ENCODE measurements at regions not wholly inside any gene's neighbourhood (a gene's known extent, or its start where the extent isn't known, plus 50 kb on each side); places are given as distances from the start of the nearest gene placed in this dataset.
"Not testable (repeated sequence)": the region's sequence is repeated elsewhere in the genome, so short reads cannot be mapped to it uniquely, and the experiment has no call there.

DNA sequence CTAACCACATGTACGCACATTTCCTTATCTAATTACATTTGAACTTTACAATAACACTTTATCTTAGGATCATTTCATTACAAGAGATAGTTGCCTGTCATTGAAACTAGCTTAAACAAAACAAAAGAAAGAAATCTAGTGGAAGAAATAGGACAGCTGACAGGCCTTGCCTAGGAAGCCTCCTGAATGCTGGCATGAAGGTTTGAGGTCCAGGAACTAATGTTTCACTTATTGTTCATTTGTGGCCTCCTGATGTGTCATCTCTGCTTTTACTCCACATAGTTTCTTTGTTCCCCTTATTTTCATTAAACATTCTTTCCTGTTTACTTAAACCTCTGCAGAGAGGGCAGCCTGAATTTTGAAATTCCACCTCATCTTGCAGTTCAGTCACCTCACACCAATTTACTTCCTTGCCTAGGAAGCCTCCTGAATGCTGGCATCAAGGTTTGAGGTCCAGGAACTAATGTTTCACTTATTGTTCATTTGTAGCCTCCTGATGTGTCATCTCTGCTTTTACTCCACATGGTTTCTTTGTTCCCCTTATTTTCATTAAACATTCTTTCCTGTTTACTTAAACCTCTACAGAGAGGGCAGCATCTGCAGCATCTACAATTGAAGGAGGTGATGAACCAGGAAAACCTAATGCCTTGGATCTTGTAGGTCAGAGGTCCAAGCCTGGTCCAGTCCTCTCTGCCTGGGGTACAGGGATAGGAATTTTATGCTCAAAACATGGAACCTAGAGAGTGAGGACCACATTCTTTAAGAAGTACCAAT is 319.2 kb downstream of the SPATA31A1 start:
- not testable (repeated sequence) for DNase-seq

DNA sequence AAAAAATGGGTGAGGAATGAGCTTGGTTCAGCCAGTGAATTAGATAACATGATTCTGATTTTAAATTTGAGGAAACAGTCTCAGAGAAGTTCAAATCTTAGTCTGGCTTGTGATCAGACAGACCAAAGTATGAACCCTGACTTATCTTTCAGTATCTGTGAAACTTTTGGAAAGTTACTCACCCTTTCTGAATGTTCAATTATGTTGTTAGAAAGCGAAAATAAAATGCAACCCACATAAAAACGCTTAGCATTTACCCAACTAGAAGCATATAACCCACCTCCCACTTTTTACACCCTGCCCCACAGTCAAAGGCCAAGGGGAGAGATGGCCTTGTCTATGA is 319.7 kb downstream of the SPATA31A1 start:
- DNase-seq = not testable (repeated sequence)

DNA sequence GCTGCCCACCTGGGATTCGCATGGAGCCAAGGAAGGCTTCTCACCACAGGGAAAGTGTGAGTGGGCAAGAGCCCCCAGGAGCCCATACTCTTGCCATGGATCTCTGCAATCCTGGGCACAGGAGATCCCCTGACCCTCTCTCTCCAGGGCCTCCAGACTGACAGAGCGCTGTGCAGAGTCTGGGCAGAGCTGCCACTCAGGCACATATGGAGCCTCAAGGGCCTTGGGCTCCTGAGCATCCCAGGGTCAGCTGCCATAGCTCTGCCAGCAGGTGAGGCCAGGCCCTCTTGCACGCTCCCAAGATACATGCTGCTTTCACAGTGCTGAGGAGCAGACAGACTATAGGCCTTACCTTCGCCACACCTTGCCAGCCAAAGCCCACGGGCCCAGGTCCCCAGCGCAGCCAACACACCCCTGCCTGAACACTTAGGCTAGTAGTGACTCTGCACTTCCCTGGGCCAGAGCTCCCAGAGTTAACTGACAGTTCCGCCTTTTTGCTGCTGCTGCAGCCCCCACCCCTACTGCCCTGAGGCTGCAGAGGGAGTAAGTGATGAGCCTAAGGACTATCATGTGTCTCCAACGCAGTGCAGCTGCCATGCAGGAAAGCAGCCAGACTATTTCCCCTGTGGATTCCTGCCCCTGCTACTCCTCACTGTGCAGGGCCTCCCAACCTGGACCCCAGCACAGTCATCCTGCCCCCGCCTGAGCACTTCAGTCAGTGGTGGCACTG is 323.2 kb downstream of the SPATA31A1 start:
- DNase-seq = not testable (repeated sequence)

DNA sequence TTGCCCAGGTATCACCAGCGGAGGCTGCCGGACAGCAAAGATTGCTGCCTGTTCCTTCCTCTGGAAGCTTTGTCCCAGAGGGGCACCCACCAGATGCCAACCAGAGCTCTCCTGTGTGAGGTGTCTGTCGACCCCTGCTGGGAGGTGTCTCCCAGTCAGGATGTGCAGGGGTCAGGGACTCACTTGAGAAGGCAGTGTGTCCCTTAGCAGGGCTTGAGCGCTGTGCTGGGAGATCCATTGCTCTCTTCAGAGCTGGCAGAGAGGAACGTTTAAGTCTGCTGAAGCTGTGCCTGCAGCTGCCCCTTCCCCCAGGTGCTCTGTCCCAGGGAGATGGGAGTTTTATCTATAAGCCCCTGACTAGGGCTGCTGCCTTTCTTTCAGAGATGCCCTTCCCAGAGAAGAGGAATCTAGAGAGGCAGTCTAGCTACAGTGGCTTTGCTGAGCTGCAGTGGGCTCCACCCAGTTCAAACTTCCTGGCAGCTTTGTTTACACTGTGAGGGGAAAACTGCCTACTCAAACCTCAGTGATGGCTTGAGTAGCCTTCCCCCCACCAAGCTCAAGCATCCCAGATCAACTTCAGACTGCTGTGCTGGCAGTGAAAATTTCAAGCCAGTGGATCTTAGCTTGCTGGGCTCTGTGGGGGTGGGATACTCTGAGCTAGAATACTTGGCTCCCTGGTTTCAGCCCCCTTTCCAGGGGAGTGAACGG is 325.4 kb downstream of the SPATA31A1 start:
- DNase-seq = not testable (repeated sequence)

DNA sequence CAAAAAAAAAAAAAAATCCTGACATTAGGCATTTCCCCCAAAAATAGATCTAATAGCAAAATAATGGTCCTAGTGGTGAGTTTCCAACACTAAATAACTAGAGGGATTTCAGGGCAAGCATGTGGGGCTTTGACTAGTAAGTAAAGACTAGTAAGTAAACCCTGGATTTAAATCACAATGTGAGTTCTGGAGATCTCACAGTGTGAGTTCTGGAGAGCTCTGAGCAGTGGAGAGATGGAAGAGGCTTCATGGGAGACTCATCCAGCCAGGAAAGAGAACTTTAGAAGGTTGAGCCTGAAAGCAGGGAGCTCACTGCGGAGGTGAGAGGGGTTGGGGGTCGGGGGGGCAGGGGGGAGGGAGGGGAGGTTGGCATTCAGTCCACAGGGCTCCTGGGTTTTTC is 373.4 kb downstream of the SPATA31A1 start:
- DNase-seq = not testable (repeated sequence)

DNA sequence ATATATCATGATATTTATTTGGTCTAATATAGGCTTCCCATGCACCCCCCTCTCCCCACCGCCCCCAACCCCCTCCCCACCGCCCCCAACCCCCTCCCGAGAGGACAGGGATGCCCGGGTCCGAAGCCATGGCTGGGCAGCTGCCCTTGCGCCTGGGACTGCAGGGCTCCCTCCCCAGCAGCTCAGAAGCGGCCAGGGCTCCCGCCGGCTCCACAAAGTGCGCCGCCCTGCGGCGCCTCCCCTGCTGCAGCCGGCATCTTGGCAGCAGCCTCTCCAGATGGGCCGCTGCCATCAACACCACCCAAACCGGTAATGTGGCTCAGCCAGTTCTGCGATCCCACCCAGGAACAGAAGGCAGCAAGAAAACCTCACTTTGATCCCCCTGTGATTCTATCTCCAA is 389.4 kb downstream of the SPATA31A1 start:
- DNase-seq = not testable (repeated sequence)

DNA sequence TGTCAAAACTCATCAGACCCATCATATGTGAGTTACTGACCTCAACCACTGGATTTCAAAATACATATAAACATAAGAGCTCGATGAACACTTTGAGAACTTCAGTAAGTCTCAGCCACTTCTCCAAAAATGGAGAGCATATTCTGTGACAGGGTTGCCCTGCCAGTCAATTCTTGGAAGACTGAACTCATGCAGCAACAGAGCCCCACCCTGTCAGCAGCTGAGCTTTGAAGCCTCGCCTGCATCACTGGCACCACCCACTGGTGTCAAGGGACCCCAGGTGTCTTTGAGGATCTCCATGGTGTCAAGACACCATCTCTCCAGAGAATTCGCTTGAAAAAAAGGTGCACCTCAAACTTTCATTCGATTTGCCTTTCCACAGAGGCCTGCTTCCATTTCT is 420.1 kb downstream of the SPATA31A1 start:
- DNase-seq = not testable (repeated sequence)

DNA sequence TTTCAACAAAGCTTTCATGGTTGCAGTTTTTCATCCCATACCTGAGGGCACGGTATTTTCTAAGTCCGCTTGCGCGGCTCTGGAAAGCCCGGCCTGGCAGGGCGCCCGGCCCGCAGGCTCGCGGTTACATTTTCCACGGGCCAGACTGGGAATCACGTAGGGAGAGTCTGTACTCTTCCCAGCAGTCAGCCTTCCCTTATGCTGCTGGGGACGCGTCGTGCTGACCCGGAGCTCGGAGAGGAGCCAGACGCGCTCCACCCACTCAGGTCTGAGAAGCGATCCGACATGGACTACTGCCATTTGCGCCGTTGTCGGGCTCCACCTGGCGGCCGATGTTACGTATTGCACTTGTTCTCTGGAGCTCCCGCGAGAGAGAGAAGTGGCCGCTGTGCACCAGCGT is 435.9 kb downstream of the SPATA31A1 start:
- not testable (repeated sequence) for DNase-seq

DNA sequence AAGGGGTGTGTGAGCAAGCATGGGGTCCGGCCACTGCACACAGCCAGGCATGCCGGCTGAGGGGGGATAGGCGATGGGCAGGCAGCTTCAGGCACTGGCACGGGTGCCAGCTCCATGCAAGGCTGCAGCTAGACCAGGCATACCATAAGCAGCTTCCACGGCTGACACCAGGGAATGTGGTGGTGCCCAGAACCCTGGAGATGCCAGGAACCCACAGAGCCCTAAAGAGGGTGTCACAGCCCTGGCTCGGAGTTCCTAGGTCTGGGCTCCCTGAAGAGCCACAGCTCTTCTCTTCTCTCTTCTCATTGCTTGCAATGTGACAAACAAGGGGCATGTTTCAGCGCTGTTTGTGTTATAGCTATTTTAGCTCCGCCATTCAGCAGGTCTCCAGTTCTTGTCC is 442.5 kb downstream of the SPATA31A1 start:
- DNase-seq = not testable (repeated sequence)

DNA sequence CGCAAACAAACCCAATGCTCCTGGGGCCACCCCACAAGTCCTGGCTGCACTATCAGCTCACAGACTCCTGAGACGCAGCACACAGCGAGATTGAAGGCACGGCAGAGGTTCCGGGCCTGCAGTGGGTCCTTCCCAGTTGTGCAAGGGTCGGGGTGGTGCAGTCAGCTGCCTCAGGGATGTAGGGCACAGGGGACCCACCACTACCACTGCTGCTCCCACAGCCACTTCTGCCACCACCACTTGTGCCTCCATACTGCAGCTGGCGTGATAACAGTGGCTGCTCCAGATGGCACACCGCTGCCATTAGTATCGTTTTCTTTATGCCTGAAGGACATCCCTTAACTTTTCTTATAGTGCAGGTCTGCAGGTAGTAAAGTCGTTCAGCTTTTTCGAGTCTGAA is 443.8 kb downstream of the SPATA31A1 start:
- DNase-seq = not testable (repeated sequence)

DNA sequence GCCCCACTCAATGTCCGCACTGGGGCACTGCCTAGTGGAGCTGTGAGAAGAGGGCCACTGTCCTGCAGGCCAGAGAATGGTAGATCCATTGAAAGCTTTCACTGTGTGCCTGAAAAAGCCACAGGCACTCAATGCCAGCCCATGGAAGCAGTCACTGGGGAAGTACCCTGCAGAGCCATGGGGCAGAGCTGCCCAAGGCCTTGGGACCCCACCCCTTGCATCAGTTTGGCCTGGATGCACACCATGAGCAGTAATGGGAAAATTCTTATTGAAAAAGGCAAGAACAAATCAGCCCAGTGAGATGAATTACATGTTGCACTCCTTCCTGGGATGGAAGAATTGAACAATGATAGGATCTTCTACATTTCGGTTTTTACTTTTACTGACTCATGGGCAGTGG is 447.1 kb downstream of the SPATA31A1 start:
- DNase-seq = not testable (repeated sequence)

DNA sequence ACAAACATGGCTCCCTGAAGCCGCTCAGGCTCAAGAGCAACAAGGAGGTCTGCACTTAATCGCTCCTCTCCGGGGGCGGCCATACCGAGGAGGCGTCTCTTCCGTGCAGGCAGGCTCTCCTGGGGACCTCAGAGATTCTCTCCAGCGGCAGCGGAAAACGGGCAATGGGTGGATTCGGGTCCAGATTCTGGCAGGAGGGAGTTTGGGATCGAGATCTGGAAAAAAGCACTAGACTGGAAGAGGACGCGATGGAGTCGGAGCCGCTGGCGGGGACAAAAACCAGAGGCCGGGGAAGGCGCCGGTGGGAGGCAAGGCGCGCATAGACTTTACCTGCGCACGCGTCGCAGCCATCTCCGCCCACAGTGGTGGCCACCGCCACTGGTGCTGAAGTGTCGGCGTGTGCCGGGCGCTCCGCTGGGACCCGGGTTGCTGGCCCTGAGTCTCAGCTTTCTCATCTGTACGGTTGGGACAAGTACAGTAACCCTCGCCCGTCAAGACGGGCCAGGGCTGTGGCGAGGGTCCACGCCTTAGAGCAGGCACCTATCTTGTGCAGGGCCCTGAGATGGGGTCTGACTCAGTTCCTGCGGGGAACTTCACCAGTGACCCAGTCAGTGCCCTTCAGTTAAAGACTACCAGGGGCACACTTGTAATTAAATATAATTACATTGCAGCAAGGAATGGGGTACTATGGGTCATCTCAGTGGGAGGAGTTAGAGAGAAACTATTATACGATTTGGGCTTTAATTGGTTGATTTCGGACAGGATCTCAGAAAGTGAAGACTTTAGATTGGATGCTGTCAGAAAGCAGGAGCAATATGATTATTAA is 454.1 kb downstream of the SPATA31A1 start:
- peak; percentile 64 for DNase-seq

DNA sequence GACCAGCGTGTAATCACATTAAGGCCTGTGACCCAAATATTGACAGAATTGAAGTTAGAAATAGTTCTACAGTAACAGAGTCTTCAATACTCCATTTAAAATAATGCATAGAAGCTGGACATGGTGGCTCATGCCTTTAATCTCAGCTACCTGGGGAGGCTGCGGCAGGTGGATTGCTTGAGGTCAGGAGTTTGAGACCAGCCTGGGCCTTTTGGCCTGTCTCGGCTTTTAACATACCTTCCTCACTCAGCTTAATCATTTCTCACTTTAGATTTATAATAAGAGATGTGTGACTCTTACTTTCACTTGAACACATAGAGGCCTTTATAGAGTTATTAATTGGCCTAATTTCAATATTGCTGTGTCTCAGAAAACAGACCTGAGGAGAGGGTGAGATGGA is 454.9 kb downstream of the SPATA31A1 start:
- DNase-seq = not testable (repeated sequence)

DNA sequence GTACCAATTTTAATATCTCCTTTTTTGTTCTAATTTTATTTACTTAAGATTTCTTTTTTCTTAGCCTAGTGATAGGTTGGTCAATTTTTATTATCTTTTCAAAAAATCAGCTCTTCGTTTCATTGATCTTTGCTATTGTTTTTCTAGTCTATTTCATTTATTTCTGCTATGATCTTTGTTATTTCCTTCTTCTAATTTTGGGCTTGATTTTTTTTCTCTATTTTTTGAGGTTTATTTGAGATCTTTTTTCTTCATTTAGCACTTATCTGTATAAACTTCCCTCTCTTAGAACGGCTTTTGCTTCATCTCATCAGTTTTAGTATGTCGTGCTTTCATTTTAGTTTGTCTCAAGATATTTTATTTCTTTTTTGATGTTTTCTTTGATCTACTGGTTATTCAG is 456.1 kb downstream of the SPATA31A1 start:
- not testable (repeated sequence) for DNase-seq

DNA sequence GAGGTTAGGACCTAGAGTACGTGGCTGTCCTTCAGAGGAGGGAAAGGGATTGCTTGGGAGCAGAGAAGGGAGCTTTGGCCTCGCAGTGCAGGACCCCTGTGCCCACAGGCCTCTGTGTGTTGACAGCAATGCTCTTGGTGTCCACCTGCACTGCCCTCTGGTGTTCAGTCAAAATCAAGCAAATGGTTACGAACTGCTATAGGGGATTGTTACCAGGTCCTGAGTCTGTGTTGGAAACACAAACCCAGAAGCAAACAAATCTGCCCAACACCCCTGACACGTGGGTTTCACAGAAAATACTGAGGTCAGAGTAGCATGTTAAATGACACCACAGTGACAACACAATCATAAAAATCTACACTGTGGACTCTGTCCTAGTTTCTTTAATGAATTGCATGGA is 473.0 kb downstream of the SPATA31A1 start:
- peak; percentile 20 for DNase-seq
